Mammary epithelial cell (primary cell): ENCODE measurements at regions not wholly inside any gene's neighbourhood (a gene's known extent, or its start where the extent isn't known, plus 50 kb on each side); places are given as distances from the start of the nearest gene placed in this dataset.

ENCODE experiments used
- EZH2 ChIP-seq: IDR thresholded peaks from 2 replicates; pipeline ENCODE4 v1.6.1; 2012; ENCODE audit warnings: low read length, inconsistent platforms, borderline replicate concordance
- TF ChIP-seq, protein P1 (sequence below), 2 donors: IDR thresholded peaks in 1 of 2; conservative IDR thresholded peaks in 1 of 2; 2 replicates each; pipeline ENCODE4 v1.5.1; 2011 to 2012; ENCODE audit warnings: inconsistent platforms in 2 of 2, low read length in 2 of 2, mild to moderate bottlenecking in 2 of 2, control low read depth in 1 of 2, low read depth in 1 of 2; ENCODE audit not compliant: insufficient read depth in 1 of 2; ENCODE audit errors: extremely low read depth in 1 of 2

DNA sequence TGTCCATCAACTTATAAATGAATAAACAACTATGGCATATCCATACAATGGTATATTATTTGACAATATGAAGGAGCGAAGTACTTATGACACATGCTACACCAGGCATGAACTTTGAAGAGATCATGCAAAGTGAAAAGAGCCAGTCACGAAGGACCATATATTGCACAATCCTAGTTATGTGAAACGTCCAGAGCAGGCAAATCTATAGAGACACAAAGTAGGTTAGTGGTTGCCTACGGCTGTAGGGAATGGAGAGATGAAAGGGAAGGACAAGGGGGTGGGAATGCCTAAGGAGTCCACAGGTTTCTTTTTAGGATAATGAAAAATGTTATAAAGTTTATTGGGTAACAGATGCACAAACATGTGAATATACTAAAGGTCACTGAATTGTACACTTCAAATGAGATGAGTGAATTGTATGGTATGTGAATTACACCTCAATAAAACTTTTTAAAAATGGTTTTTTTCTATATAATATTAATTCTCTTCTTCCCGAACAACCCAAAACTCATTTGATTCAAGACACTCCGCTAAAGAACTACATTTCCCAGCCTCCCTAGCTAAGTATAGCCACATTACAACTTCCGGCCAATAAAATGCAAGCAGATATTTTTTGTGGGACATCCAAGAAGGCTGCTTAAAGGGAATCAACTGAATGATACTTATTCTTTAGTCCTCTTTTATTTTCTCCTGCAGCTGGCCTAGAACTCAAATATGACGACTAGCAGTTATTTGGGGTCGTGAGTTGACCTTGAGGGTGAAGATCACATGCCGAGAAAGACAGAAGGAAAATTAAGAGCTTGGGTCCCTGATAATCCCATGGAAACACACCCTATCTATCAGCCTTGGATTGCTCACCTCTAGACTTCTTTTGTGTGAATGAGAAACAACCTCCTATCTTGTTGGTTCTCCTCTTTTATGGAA, 187.2 kb downstream of the TTC8 start:
- TF ChIP-seq, protein P1, sequence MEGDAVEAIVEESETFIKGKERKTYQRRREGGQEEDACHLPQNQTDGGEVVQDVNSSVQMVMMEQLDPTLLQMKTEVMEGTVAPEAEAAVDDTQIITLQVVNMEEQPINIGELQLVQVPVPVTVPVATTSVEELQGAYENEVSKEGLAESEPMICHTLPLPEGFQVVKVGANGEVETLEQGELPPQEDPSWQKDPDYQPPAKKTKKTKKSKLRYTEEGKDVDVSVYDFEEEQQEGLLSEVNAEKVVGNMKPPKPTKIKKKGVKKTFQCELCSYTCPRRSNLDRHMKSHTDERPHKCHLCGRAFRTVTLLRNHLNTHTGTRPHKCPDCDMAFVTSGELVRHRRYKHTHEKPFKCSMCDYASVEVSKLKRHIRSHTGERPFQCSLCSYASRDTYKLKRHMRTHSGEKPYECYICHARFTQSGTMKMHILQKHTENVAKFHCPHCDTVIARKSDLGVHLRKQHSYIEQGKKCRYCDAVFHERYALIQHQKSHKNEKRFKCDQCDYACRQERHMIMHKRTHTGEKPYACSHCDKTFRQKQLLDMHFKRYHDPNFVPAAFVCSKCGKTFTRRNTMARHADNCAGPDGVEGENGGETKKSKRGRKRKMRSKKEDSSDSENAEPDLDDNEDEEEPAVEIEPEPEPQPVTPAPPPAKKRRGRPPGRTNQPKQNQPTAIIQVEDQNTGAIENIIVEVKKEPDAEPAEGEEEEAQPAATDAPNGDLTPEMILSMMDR (conservative IDR thresholded peaks at IDR 0.05 in 1 of 2, IDR thresholded peaks at IDR 0.05 in 1 of 2; ENCODE audit: extremely low read depth in 1 of 2, insufficient read depth in 1 of 2, low read depth in 1 of 2, low read length in 2 of 2) = no peak
- no peak for TF ChIP-seq EZH2
